Esophagus (tissue), 2 donors: ENCODE measurements at regions not wholly inside any gene's neighbourhood (a gene's known extent, or its start where the extent isn't known, plus 50 kb on each side); places are given as distances from the start of the nearest gene placed in this dataset.

ENCODE experiments used
- H3K27ac ChIP-seq, 2 donors: one replicate each; pipeline ENCODE4 v1.5.1; 2013; ENCODE audit warnings: low read depth in 2 of 2, mild to moderate bottlenecking in 2 of 2, inconsistent platforms in 1 of 2, low read length in 1 of 2, moderate library complexity in 1 of 2
- H3K27me3 ChIP-seq, 2 donors: one replicate each; pipeline ENCODE4 v1.6.1; 2013; ENCODE audit warnings: low read length in 2 of 2, control low read depth in 1 of 2, mild to moderate bottlenecking in 1 of 2; ENCODE audit not compliant: insufficient read depth in 2 of 2, control insufficient read depth in 1 of 2
- H3K36me3 ChIP-seq, 2 donors: one replicate each; pipeline ENCODE4 v1.6.1; 2013; ENCODE audit warnings: low read length in 1 of 2; ENCODE audit not compliant: control insufficient read depth in 2 of 2, insufficient read depth in 2 of 2
- H3K4me1 ChIP-seq, 2 donors: one replicate each; pipeline ENCODE4 v1.6.1; 2013; ENCODE audit warnings: low read length in 1 of 2; ENCODE audit not compliant: control insufficient read depth in 2 of 2, insufficient read depth in 2 of 2
- H3K4me3 ChIP-seq, 2 donors: one replicate each; pipeline ENCODE4 v1.5.1; 2013; ENCODE audit warnings: low read length in 2 of 2, mild to moderate bottlenecking in 2 of 2, low read depth in 1 of 2, moderate library complexity in 1 of 2
- H3K9me3 ChIP-seq, 2 donors: one replicate each; pipeline ENCODE4 v1.6.1; 2013; ENCODE audit warnings: mild to moderate bottlenecking in 2 of 2, low read depth in 1 of 2, low read length in 1 of 2, moderate library complexity in 1 of 2; ENCODE audit not compliant: control insufficient read depth in 2 of 2, insufficient read depth in 1 of 2
- WGBS, 2 donors: extraction: QIAGEN DNeasy Blood & Tissue Kit; methylation state at CpG; one replicate each; pipeline ENCODE4 v1.1.7; 2013; 5-methylcytosine and 5-hydroxymethylcytosine counted together
- donor health status: healthy with polysubstance abuse.
- donor health status: Bipolar disorder and iron deficiency.

DNA sequence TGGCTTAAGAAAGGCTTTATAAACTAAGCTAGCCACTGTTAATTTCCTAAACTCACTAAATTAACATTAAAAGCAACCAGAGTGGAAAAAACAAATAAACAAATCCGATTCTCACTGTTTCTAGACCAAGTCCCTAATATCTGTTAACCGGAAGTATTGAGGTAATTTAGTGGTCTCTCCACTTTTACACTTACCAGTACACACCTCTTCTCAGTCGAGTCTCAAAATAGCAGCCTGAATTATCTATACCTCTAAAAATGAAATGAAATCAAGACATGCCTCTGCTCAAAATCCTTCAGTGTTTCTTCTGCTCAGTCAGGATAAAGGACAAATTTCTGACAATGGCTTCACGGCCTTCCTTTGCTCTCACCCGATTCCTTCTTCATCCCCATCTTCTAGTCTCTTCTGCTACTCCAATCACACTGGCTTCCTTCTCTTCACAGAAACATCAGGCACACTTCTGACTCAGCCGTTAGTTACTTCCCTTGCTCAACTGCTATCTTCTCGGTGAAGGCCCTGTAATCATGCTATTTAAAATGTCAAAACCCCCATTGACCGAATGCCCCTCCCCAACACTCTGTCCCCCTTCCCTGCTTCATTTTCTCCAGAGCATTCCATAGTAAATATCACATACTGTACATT, 161.3 kb downstream of the KITLG start:
- Histone ChIP-seq H3K36me3 (no peaks in the 10 kb centered on the region), H3K9me3 (no peaks in the 10 kb centered on the region), H3K27ac (no peak overlapping the region), H3K27me3 (no peaks in the 10 kb centered on the region), H3K4me3 (no peak overlapping the region), H3K4me1 (no peaks in the 10 kb centered on the region)
- 88 to 89% methylated on average over 8 of the region's 8 CpGs for WGBS, 2 donors

DNA sequence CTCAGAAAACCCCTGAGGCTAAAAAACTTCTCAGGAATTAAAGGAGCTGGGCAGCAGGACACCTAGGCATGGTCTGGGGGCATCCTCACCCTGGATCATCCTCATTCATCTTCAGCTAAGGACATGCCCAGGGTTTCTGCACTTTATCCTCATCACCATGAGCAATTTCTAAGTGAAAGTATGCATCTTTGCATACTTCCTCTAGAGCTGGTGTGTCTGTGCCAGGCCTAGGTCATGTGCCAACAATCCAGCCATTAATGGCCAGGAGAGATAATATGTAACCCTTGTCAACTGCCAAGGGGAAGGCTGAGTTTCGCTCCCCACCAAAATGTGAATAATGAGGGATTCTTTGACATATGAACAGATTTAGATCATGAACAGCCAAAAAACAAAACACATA, 160.5 kb downstream of the KITLG start:
- Histone ChIP-seq H3K27ac (no peak overlapping the region), H3K4me1 (no peaks in the 10 kb centered on the region), H3K9me3 (no peaks in the 10 kb centered on the region), H3K36me3 (no peaks in the 10 kb centered on the region), H3K27me3 (no peaks in the 10 kb centered on the region), H3K4me3 (no peak overlapping the region)
- 89 to 90% methylated on average over 1 of the region's 1 CpG for WGBS, 2 donors

DNA sequence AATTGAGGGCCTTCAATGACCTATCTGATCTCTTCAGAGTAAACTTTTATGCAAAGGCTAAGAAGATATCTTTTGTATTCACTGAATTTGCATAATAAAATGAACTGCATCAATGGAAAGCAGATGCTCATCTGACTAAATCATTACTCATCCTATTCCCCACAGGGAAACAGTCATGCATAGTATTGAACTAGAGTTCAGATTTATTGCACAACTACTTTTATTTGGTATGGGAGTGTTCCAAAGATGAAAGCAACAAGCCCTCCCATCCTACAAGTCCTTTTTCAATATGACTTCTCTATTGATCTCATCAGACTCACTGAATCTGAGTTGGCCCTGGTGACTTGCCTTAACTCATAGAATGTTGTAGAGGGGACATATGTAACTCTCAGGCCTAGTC, 159.8 kb downstream of the KITLG start:
- Histone ChIP-seq H3K4me1 (no peaks in the 10 kb centered on the region), H3K36me3 (no peaks in the 10 kb centered on the region), H3K27ac (no peak overlapping the region), H3K27me3 (no peaks in the 10 kb centered on the region), H3K4me3 (no peak overlapping the region), H3K9me3 (no peaks in the 10 kb centered on the region)

DNA sequence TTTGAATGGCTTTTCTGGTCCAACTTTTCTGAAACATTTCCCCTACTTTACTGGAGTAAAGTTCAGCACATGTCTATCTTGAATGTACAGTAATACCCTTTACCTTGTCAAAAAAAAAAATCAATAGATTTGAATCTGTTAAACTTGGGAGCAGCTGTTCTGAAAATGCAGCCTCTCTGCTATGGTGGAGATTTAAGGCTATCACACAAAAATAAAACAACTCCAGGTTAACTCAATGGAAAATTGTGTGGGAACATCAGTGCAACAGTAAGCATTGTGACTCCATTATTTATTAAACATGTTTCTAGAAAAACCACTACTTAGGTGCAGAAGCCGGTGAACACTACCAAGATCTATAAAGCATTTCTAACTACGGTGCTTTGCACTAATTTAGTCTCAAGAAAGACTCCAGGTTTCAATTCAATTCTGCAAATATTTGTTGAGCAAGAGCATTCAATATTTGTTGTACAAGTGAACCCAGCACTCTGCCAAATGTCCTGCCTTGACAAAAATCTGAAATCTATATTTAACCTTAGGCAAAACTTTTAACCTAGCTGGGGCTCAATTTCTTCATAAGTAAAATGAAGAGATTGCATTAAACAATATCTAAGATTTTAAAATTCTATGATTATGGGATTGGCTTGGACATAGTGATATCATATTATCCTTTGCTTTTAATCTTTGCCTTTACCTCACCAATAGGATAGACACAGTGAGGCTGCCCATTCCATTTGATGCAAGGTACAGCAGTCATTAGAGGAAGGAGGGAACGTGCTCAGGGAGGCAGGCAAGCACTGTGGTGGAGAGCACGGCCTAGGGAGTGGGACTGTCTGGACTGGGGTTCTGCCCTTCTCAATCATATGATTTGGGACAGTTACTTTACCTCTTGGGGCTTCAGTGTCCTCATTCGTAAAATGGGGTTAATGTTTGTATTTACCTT, 155.2 kb downstream of the KITLG start:
- Histone ChIP-seq H3K9me3 (no peaks in the 10 kb centered on the region), H3K27me3 (no peaks in the 10 kb centered on the region), H3K27ac (no peak overlapping the region), H3K4me1 (no peaks in the 10 kb centered on the region), H3K4me3 (no peak overlapping the region), H3K36me3 (no peaks in the 10 kb centered on the region)
- 83 to 91% methylated on average over 5 of the region's 5 CpGs for WGBS, 2 donors

DNA sequence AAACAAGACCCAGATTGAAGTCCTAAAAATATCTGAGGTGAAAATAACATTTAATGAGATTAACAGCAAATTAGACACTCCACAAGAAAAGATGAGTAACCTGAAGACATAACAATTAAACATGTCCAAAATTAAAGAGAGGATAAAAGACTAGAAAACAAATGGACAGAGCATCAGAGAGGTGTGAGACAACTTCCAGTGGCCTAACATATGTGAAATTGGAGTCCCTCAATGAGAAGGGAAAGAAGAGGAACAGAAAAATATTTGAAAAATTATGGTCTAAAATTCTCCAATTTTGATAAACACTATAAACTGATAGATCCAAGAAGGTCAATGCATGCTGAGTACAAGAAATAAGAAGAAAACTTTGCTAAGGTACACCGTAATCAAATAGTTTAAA, 151.9 kb downstream of the KITLG start:
- Histone ChIP-seq H3K4me3 (no peak overlapping the region), H3K27ac (no peak overlapping the region), H3K9me3 (no peaks in the 10 kb centered on the region), H3K36me3 (no peaks in the 10 kb centered on the region), H3K4me1 (no peaks in the 10 kb centered on the region), H3K27me3 (no peaks in the 10 kb centered on the region)
- WGBS, 2 donors = 100% methylated on average over 1 of the region's 1 CpG

DNA sequence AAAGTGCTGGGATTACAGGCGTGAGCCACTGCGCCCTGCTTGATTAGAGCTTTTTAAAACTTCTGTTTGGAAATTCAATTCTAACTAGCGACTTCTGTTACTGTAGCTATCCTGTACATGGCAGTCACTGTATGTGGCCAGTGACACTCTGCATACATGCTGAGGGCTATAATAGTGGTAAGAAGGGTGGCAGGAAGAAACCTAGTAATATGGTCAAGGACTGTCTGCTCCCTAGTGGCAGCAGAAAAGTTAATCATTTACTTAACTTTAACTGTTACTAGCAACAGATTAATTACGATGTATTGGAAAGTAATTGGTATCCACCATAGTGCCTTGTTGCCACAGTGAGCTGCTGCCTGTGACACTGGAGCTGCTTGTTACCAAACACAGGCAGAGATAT, 149.0 kb downstream of the KITLG start:
- WGBS, 2 donors = 89 to 97% methylated on average over 4 of the region's 4 CpGs
- Histone ChIP-seq H3K4me3 (no peak overlapping the region), H3K27ac (no peak overlapping the region), H3K4me1 (no peaks in the 10 kb centered on the region), H3K27me3 (no peaks in the 10 kb centered on the region), H3K9me3 (no peaks in the 10 kb centered on the region), H3K36me3 (no peaks in the 10 kb centered on the region)

DNA sequence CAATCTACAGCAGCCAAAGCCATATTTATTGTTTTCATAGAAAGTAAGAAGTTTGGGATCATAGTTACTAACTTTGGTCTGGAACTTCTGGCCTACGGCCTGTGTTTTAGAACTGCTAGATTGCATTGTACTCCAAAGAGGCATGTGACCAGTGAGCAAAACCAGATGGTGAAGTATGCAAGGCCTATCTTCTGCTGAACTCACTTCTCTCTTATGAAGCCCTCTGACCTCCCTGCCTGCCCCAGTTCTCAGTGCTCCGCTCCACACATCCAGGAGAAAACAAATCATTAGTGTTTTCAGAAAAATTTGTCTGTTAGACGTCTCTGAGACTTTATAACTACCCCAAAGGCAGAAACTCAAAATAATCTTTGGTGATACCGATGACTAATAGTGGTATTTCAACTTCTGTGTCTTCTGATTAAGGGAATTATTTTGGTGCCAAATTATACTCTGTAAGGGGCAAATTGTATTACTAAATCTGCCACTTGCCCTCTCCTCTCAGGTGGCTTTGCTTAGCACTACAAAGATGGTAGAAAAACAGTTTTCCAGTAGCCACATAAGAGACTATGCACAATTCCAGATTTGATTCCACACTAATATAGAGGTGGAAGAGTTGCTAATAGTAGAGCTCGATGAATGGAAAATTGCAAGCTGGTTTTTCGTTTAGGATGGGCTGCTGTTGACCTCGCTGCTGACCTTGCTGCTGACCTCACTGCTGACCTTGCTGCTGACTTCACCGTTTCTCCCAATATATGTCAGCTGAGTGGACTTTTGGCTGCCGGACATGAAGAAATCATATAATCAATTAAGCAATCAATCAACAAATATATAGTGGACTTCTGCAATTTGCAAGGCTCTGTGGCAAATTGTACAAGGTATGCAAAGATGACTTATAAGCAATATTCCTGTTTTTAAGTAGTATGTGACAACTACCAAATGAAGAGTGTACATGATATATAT, 147.5 kb downstream of the KITLG start:
- H3K4me3 ChIP-seq = no peak overlapping the region
- H3K27ac ChIP-seq = no peak overlapping the region
- whole genome bisulfite sequencing, 2 donors = 70 to 74% methylated on average over 9 of the region's 9 CpGs
- no peaks in the 10 kb centered on the region for H3K4me1 ChIP-seq
- H3K9me3 ChIP-seq = peaks cover 0 to 3% of the 10 kb centered on the region in 2 donors
- H3K36me3 ChIP-seq = no peaks in the 10 kb centered on the region
- no peaks in the 10 kb centered on the region for H3K27me3 ChIP-seq

DNA sequence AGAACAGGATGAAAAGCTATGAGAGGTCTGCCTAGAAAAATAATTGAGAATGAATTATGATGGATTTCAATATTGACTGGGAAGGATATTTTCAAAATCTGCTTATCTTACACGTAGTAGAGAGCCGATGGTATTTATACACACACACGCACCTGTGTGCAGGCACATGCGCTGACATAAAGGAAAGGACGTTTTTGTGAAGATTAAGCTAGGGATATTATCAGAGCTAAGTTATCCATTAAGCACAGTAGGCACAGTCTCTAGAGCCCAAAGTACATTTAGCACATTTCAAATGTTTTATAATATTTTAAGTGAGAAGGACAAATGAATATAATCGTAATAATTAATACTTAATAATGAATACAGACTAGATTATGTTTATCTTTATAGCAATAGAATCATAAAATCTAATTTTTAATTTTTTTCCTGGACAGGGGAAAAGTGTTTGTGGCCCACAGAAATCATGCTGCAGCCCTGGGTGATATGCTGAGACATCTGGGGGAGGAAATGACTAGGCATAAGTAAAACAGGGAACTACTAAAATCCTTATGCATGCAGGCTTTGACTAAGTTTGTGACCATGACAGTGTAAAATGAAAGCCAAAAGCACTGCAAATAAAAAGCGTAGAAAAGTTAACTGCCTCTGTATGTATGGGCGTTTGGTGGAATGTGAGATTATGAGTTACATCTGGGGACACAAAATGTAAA, 146.1 kb downstream of the KITLG start:
- no peaks in the 10 kb centered on the region for H3K4me1 ChIP-seq
- H3K4me3 ChIP-seq = no peak overlapping the region
- 56 to 82% methylated on average over 8 of the region's 8 CpGs for whole genome bisulfite sequencing, 2 donors
- H3K36me3 ChIP-seq = no peaks in the 10 kb centered on the region
- no peaks in the 10 kb centered on the region for H3K27me3 ChIP-seq
- no peak overlapping the region for H3K27ac ChIP-seq
- peaks cover 0 to 3% of the 10 kb centered on the region in 2 donors for H3K9me3 ChIP-seq
